Hepatocyte (in vitro differentiated cells): ENCODE measurements at regions not wholly inside any gene's neighbourhood (a gene's known extent, or its start where the extent isn't known, plus 50 kb on each side); places are given as distances from the start of the nearest gene placed in this dataset.

ENCODE experiments used
- DNase-seq: peaks from one replicate; pipeline ENCODE4 v3.0.0-alpha.2; 2016; ENCODE audit warnings: low spot score
- H2AFZ ChIP-seq: fragments of 200-600 bp; sonication (generic); 2 replicates; pipeline ENCODE4 v1.6.0; 2016; ENCODE audit warnings: antibody characterized with exemption, mild to moderate bottlenecking
- H3K27ac ChIP-seq: fragments of 200-600 bp; sonication (generic); 2 replicates; pipeline ENCODE4 v1.5.1; 2016; ENCODE audit warnings: mild to moderate bottlenecking
- H3K27me3 ChIP-seq: fragments of 200-600 bp; sonication (generic); 2 replicates; pipeline ENCODE4 v1.6.1; 2016
- H3K36me3 ChIP-seq: fragments of 200-600 bp; sonication (generic); replicated peaks from 2 replicates; pipeline ENCODE4 v1.5.1; 2016; ENCODE audit warnings: low read depth; ENCODE audit not compliant: insufficient read depth
- H3K4me1 ChIP-seq: fragments of 200-600 bp; sonication (generic); 2 replicates; pipeline ENCODE4 v1.5.1; 2016; ENCODE audit warnings: mild to moderate bottlenecking, moderate library complexity; ENCODE audit not compliant: insufficient read depth
- H3K4me2 ChIP-seq: fragments of 200-600 bp; sonication (generic); 2 replicates; pipeline ENCODE4 v1.6.0; 2016
- H3K4me3 ChIP-seq: fragments of 200-600 bp; sonication (generic); 2 replicates; pipeline ENCODE4 v1.5.1; 2016; ENCODE audit warnings: mild to moderate bottlenecking
- H3K79me2 ChIP-seq: fragments of 200-600 bp; sonication (generic); 2 replicates; pipeline ENCODE4 v1.6.0; 2017; ENCODE audit warnings: mild to moderate bottlenecking
- H3K9me2 ChIP-seq: fragments of 200-600 bp; sonication (generic); replicated peaks from 2 replicates; pipeline ENCODE4 v1.6.0; 2017; ENCODE audit warnings: mild to moderate bottlenecking; ENCODE audit not compliant: insufficient read depth
- H3K9me3 ChIP-seq: fragments of 200-600 bp; sonication (generic); 2 replicates; pipeline ENCODE4 v1.5.1; 2016; ENCODE audit warnings: low read depth, mild to moderate bottlenecking
- H4K20me1 ChIP-seq: fragments of 200-600 bp; sonication (generic); 2 replicates; pipeline ENCODE4 v1.6.0; 2016; ENCODE audit warnings: mild to moderate bottlenecking; ENCODE audit not compliant: insufficient read depth, poor library complexity, severe bottlenecking
- EZH2 ChIP-seq: fragments of 200-600 bp; sonication (generic); IDR thresholded peaks from 2 replicates; pipeline ENCODE4 v1.6.1; 2016; ENCODE audit warnings: antibody characterized with exemption, mild to moderate bottlenecking, borderline replicate concordance
- EZH2phosphoT487 ChIP-seq: fragments of 200-600 bp; sonication (generic); IDR thresholded peaks from one replicate; pipeline ENCODE4 v1.6.1; 2018; ENCODE audit warnings: antibody characterized with exemption, mild to moderate bottlenecking, low read depth, moderate library complexity; ENCODE audit not compliant: unreplicated experiment, severe bottlenecking
- WGBS: methylation state at CpG from one replicate; pipeline ENCODE4 v1.1.6; 2016; ENCODE audit warnings: low lambda C conversion rate; ENCODE audit errors: missing lambda C conversion rate; 5-methylcytosine and 5-hydroxymethylcytosine counted together
- TF ChIP-seq, protein P1 (sequence below): fragments of 200-600 bp; sonication (generic); IDR thresholded peaks from 2 replicates; pipeline ENCODE4 v1.5.1; 2016; ENCODE audit warnings: antibody characterized with exemption, mild to moderate bottlenecking; ENCODE audit not compliant: poor library complexity

DNA sequence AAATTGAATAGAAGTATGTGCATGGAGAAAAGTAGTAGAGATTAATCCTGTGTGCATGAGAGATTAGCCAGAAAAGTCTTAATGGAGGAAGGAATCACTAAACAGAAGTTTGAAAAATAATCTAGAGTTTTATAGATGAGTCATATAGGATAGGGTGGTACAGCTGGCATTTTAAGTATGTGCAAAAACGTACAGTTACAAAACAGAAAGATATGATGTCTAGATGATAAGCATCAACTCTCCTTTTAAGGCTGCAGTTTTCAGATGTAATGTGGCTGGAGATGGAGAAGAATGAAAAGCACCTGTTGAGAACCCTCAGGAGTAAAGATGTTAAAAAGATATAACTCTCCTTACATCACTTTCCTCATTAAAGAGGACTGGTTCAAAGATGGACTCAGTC lies 271.3 kb downstream of the STK31 start:
- no peak overlapping the region for H3K4me3 ChIP-seq
- H4K20me1 ChIP-seq = no peaks in the 10 kb centered on the region
- no peak overlapping the region for H3K4me2 ChIP-seq
- no peaks in the 10 kb centered on the region for H3K79me2 ChIP-seq
- H3K4me1 ChIP-seq = no peaks in the 10 kb centered on the region
- TF ChIP-seq EZH2 (no peak), EZH2phosphoT487 (no peak)
- TF ChIP-seq, protein P1, sequence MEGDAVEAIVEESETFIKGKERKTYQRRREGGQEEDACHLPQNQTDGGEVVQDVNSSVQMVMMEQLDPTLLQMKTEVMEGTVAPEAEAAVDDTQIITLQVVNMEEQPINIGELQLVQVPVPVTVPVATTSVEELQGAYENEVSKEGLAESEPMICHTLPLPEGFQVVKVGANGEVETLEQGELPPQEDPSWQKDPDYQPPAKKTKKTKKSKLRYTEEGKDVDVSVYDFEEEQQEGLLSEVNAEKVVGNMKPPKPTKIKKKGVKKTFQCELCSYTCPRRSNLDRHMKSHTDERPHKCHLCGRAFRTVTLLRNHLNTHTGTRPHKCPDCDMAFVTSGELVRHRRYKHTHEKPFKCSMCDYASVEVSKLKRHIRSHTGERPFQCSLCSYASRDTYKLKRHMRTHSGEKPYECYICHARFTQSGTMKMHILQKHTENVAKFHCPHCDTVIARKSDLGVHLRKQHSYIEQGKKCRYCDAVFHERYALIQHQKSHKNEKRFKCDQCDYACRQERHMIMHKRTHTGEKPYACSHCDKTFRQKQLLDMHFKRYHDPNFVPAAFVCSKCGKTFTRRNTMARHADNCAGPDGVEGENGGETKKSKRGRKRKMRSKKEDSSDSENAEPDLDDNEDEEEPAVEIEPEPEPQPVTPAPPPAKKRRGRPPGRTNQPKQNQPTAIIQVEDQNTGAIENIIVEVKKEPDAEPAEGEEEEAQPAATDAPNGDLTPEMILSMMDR = no peak
- H3K27ac ChIP-seq = no peak overlapping the region
- no peaks in the 10 kb centered on the region for H3K9me3 ChIP-seq
- no peaks in the 10 kb centered on the region for H3K9me2 ChIP-seq
- no peaks in the 10 kb centered on the region for H3K27me3 ChIP-seq
- H3K36me3 ChIP-seq = no peaks in the 10 kb centered on the region
- WGBS = 32% methylated on average over 1 of the region's 1 CpG
- no peak for DNase-seq
- H2AFZ ChIP-seq = no peak overlapping the region

DNA sequence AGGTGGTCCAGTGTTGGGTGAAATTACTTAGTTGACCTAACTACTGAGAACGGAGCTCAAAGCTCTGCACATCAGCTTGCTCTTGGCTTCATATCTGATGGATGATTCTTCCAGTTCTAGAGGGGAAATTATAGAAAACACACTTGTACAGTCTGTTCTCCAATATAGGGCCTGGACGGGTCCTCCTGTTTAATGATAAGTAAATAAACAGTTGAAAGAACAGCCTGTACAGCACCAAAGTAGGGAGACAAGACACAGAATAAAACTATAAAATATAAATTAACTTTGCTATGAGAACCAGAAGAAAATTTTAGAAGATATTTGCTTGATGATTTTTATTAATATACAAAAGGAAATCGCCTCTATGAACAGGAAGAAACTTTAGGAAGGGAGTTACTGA lies 271.7 kb downstream of the STK31 start:
- Histone ChIP-seq H3K4me3 (no peak overlapping the region), H3K4me1 (no peaks in the 10 kb centered on the region), H3K27ac (no peak overlapping the region), H3K9me3 (no peaks in the 10 kb centered on the region), H3K9me2 (no peaks in the 10 kb centered on the region), H3K27me3 (no peaks in the 10 kb centered on the region), H4K20me1 (no peaks in the 10 kb centered on the region), H3K36me3 (no peaks in the 10 kb centered on the region), H3K4me2 (no peak overlapping the region), H2AFZ (no peak overlapping the region), H3K79me2 (no peaks in the 10 kb centered on the region)
- DNase-seq = no peak
- whole genome bisulfite sequencing = 82% methylated on average over 3 of the region's 3 CpGs
- TF ChIP-seq EZH2phosphoT487 = no peak
- TF ChIP-seq, protein P1 = no peak
- TF ChIP-seq EZH2 = no peak

DNA sequence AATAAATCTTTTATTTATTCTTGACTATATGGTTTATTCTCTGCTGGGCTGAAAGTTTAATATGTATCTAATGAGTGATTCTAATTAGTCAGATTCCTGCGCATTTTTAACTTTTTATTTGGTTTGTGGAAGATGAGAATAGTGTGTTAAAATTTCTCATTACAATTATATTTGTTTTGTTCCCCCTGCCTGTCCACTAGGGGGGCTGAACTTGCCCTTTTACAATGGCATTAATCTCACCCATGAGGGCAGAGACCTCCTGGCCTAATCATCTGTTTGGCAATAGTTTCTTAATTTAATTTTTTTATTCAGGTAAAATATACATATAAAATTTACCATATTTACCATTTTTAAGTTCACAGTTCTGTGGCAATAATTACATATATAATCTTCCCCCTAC lies 278.5 kb upstream of the NPY start:
- TF ChIP-seq EZH2phosphoT487 (no peak), EZH2 (no peak)
- Histone ChIP-seq H3K9me2 (no peaks in the 10 kb centered on the region), H3K4me1 (no peaks in the 10 kb centered on the region), H2AFZ (no peak overlapping the region), H3K4me3 (no peak overlapping the region), H3K9me3 (no peaks in the 10 kb centered on the region), H3K27ac (no peak overlapping the region), H3K27me3 (no peaks in the 10 kb centered on the region), H4K20me1 (no peaks in the 10 kb centered on the region), H3K4me2 (no peak overlapping the region), H3K36me3 (no peaks in the 10 kb centered on the region), H3K79me2 (no peaks in the 10 kb centered on the region)
- 88% methylated on average over 1 of the region's 1 CpG for WGBS
- no peak for DNase-seq

DNA sequence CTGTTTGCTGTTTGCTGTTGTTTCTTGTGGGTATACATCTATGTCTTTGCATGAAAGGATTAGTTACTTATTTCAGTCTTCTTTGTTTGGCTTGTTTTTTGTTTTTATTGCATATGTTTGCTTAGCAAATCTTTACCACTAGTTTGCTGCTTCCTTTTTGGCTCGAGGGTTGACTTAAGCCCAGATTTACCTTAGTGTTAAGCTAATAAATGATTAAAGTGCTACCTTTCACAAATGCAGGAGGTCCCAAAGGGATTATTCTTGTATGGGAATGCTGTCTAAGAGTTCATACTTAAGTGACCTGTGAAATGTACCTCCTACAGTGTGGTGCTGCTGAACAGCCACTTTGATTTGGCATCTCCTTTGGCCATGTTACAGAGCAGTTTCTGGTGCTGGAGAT lies 273.5 kb upstream of the NPY start:
- Histone ChIP-seq H3K4me1 (no peaks in the 10 kb centered on the region), H3K79me2 (no peaks in the 10 kb centered on the region), H3K9me2 (no peaks in the 10 kb centered on the region), H4K20me1 (no peaks in the 10 kb centered on the region), H2AFZ (no peak overlapping the region), H3K4me2 (no peak overlapping the region), H3K27ac (no peak overlapping the region), H3K9me3 (no peaks in the 10 kb centered on the region), H3K27me3 (no peaks in the 10 kb centered on the region), H3K36me3 (no peaks in the 10 kb centered on the region), H3K4me3 (no peak overlapping the region)
- 38% methylated on average over 1 of the region's 1 CpG for WGBS
- TF ChIP-seq EZH2phosphoT487 (no peak), EZH2 (no peak)
- TF ChIP-seq, protein P1 = no peak
- no peak for DNase-seq
